HG02571 (cell line): ENCODE measurements at regions not wholly inside any gene's neighbourhood (a gene's known extent, or its start where the extent isn't known, plus 50 kb on each side); places are given as distances from the start of the nearest gene placed in this dataset.
"Not testable (repeated sequence)": the region's sequence is repeated elsewhere in the genome, so short reads cannot be mapped to it uniquely, and the experiment has no call there.

Experiments used
- ATAC-seq: cut with Tn5 transposase; IDR thresholded peaks from one replicate; pipeline ENCODE4 v1.9.1; 2021; ENCODE audit warnings: mild to moderate bottlenecking, moderate library complexity; ENCODE audit not compliant: unreplicated experiment

GRCh38 chr3:23111797-23112196, 91.3 kb upstream of the UBE2E2 start:
- no peak for ATAC-seq

GRCh38 chr3:23112491-23112890, 90.6 kb upstream of the UBE2E2 start:
- ATAC-seq: no peak

- ATAC-seq: no peak
Observed at GRCh38 chr3:23113455-23114171, 89.5 kb upstream of the UBE2E2 start.

GRCh38 chr3:23114432-23114831, 88.7 kb upstream of the UBE2E2 start:
- ATAC-seq: no peak

GRCh38 chr3:23115171-23115877, 87.8 kb upstream of the UBE2E2 start:
- no peak for ATAC-seq

GRCh38 chr3:23116081-23116837, 86.9 kb upstream of the UBE2E2 start:
- no peak for ATAC-seq

- ATAC-seq: no peak
Observed at GRCh38 chr3:23117856-23118255, 85.3 kb upstream of the UBE2E2 start.

GRCh38 chr3:23127196-23127595, 75.9 kb upstream of the UBE2E2 start:
- ATAC-seq: no peak

GRCh38 chr3:23128655-23129054, 74.5 kb upstream of the UBE2E2 start:
- ATAC-seq: no peak

GRCh38 chr3:23129117-23129516, 74.0 kb upstream of the UBE2E2 start:
- no peak for ATAC-seq

- no peak for ATAC-seq
Observed at GRCh38 chr3:23129817-23130216, 73.3 kb upstream of the UBE2E2 start.

GRCh38 chr3:23130406-23130805, 72.7 kb upstream of the UBE2E2 start:
- no peak for ATAC-seq

- no peak for ATAC-seq
Observed at GRCh38 chr3:23135026-23135785, 67.9 kb upstream of the UBE2E2 start.

- ATAC-seq: no peak
Observed at GRCh38 chr3:23136054-23136453, 67.1 kb upstream of the UBE2E2 start.

GRCh38 chr3:23144051-23144450, 59.1 kb upstream of the UBE2E2 start:
- ATAC-seq: not testable (repeated sequence)

- no peak for ATAC-seq
Observed at GRCh38 chr3:23146163-23146562, 57.0 kb upstream of the UBE2E2 start.

GRCh38 chr3:23152989-23153388, 50.1 kb upstream of the UBE2E2 start:
- no peak for ATAC-seq
